ENCODE measurements at regions not wholly inside any gene's neighbourhood (a gene's known extent, or its start where the extent isn't known, plus 50 kb on each side); places are given as distances from the start of the nearest gene placed in this dataset.

- Histone ChIP-seq H3K27ac (ENCODE audit: low read length) (no peak overlapping the region), H3K36me3 (ENCODE audit: control insufficient read depth, insufficient read depth, low read length) (no peaks in the 10 kb centered on the region), H3K4me3 (ENCODE audit: low read depth in 2 of 2, low read length in 2 of 2) (no peak overlapping the region), H3K4me1 (ENCODE audit: control insufficient read depth, insufficient read depth, low read length) (no peaks in the 10 kb centered on the region), H3K9me3 (ENCODE audit: control insufficient read depth, insufficient read depth, low read depth, low read length) (no peaks in the 10 kb centered on the region), H3K27me3 (ENCODE audit: control insufficient read depth, insufficient read depth, low read length) (no peaks in the 10 kb centered on the region)
- no peak for ATAC-seq
- intact Hi-C loops (cut with micrococcal nuclease; ENCODE audit: unreplicated experiment) (no loop called here), in situ Hi-C loops (cut with HindIII; ENCODE audit: low pct_unique_long_range_greater_than_20kb, low sequenced_read_pairs) (no loop called here)
- TF ChIP-seq REST (IDR thresholded peaks at IDR 0.05; ENCODE audit: insufficient read depth in 1 of 2, low read depth in 2 of 2, low read length in 1 of 2) (no peak), POLR2AphosphoS5 (IDR thresholded peaks at IDR 0.05; ENCODE audit: low read depth, low read length) (no peak), CTCF (IDR thresholded peaks at IDR 0.05) (no peak), TCF7L2 (IDR thresholded peaks at IDR 0.05; ENCODE audit: low read depth, low read length) (no peak), SIN3A (IDR thresholded peaks at IDR 0.05; ENCODE audit: borderline replicate concordance, insufficient read depth, low read depth, low read length) (no peak)
- ChIA-PET CTCF (no interaction called here), POLR2A (no interaction called here)
- no peak for DNase-seq (ENCODE audit: low read depth, low spot score)
- no TSS peak for BruUV-seq (replicated peaks)
These were observed 189.9 kb downstream of the HUNK start for GRCh38 chr21:32062591-32063227.

DNA sequence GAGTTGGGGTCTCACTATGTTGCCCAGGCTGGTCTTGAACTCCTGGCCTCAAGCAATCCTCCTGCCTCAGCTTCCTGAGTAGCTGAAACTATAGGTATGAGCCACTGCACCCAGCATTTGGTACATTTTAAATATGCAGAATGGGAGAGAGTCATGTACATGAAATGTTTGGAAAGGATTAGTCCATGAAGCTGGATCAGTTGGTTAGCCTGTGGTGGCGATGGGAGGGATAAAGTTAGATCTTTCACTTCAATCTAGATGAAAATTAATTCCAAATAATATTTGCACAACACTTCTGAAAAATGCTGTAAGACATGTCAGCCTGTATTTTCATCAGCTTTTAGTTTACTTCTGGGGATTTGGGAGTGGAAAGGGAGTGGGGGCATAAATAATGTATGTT lies 188.9 kb downstream of the HUNK start:
- CTCF ChIA-PET = no interaction called here

GRCh38 chr21:32056791-32057190 lies 184.0 kb downstream of the HUNK start:
- Histone ChIP-seq H3K27me3 (ENCODE audit: control insufficient read depth, insufficient read depth, low read length) (no peaks in the 10 kb centered on the region), H3K9me3 (ENCODE audit: control insufficient read depth, insufficient read depth, low read depth, low read length) (no peaks in the 10 kb centered on the region), H3K36me3 (ENCODE audit: control insufficient read depth, insufficient read depth, low read length) (no peaks in the 10 kb centered on the region), H3K27ac (ENCODE audit: low read length) (no peak overlapping the region), H3K4me1 (ENCODE audit: control insufficient read depth, insufficient read depth, low read length) (no peaks in the 10 kb centered on the region), H3K4me3 (ENCODE audit: low read depth in 2 of 2, low read length in 2 of 2) (no peak overlapping the region)
- in situ Hi-C loops (cut with HindIII; ENCODE audit: low pct_unique_long_range_greater_than_20kb, low sequenced_read_pairs) = no loop called here
- BruUV-seq (replicated peaks) = no TSS peak
- intact Hi-C loops (cut with micrococcal nuclease; ENCODE audit: unreplicated experiment) = no loop called here
- ChIA-PET POLR2A (no interaction called here), CTCF (no interaction called here)
- ATAC-seq (no peak), DNase-seq (ENCODE audit: low read depth, low spot score) (no peak)
- TF ChIP-seq REST (IDR thresholded peaks at IDR 0.05; ENCODE audit: insufficient read depth in 1 of 2, low read depth in 2 of 2, low read length in 1 of 2) = no peak
- no peak for TF ChIP-seq TCF7L2 (IDR thresholded peaks at IDR 0.05; ENCODE audit: low read depth, low read length)
- TF ChIP-seq POLR2AphosphoS5 (IDR thresholded peaks at IDR 0.05; ENCODE audit: low read depth, low read length) = no peak
- TF ChIP-seq CTCF (IDR thresholded peaks at IDR 0.05) = no peak
- no peak for TF ChIP-seq SIN3A (IDR thresholded peaks at IDR 0.05; ENCODE audit: borderline replicate concordance, insufficient read depth, low read depth, low read length)

More for the DNA sequence above, 188.9 kb downstream of the HUNK start:
- no TSS peak for BruUV-seq (replicated peaks)
- Histone ChIP-seq H3K9me3 (ENCODE audit: control insufficient read depth, insufficient read depth, low read depth, low read length) (no peaks in the 10 kb centered on the region), H3K4me1 (ENCODE audit: control insufficient read depth, insufficient read depth, low read length) (no peaks in the 10 kb centered on the region), H3K27me3 (ENCODE audit: control insufficient read depth, insufficient read depth, low read length) (no peaks in the 10 kb centered on the region), H3K4me3 (ENCODE audit: low read depth in 2 of 2, low read length in 2 of 2) (no peak overlapping the region), H3K36me3 (ENCODE audit: control insufficient read depth, insufficient read depth, low read length) (no peaks in the 10 kb centered on the region), H3K27ac (ENCODE audit: low read length) (no peak overlapping the region)
- no peak for ATAC-seq
- no peak for DNase-seq (ENCODE audit: low read depth, low spot score)
- in situ Hi-C loops (cut with HindIII; ENCODE audit: low pct_unique_long_range_greater_than_20kb, low sequenced_read_pairs) = no loop called here
- no peak for TF ChIP-seq POLR2AphosphoS5 (IDR thresholded peaks at IDR 0.05; ENCODE audit: low read depth, low read length)
- POLR2A ChIA-PET = no interaction called here
- intact Hi-C loops (cut with micrococcal nuclease; ENCODE audit: unreplicated experiment) = no loop called here

Data from Panc1 (cell line).